ENCODE measurements at regions not wholly inside any gene's neighbourhood (a gene's known extent, or its start where the extent isn't known, plus 50 kb on each side); places are given as distances from the start of the nearest gene placed in this dataset.

DNA sequence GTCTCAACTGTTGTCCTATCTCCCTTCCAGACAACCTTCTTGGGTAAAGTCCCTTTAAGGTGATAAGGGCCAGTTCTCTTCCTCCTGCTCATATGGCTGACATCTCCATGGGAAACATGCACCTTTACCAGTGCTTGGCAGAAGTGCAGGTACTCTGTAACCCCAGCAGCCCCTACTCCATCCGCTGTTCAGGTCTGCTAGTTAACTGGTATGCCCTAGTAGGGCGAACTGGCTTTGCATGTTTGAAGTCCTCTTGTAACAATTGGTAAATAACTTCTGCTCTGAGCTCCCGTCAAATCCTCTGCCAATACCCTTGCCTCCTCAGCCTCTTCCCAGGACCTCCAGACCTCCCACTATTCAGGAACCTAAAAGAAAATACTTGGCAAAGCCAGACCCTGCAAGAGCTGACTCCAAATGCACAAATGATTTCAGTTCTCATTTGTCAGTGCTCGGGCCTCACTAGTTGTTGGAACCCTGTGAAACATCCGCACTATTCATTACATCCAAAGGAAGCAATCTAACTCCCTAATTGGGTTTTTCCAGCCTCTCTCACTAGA is 703.7 kb downstream of the MAFB start:
- TF ChIP-seq, protein P1, sequence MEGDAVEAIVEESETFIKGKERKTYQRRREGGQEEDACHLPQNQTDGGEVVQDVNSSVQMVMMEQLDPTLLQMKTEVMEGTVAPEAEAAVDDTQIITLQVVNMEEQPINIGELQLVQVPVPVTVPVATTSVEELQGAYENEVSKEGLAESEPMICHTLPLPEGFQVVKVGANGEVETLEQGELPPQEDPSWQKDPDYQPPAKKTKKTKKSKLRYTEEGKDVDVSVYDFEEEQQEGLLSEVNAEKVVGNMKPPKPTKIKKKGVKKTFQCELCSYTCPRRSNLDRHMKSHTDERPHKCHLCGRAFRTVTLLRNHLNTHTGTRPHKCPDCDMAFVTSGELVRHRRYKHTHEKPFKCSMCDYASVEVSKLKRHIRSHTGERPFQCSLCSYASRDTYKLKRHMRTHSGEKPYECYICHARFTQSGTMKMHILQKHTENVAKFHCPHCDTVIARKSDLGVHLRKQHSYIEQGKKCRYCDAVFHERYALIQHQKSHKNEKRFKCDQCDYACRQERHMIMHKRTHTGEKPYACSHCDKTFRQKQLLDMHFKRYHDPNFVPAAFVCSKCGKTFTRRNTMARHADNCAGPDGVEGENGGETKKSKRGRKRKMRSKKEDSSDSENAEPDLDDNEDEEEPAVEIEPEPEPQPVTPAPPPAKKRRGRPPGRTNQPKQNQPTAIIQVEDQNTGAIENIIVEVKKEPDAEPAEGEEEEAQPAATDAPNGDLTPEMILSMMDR (IDR thresholded peaks at IDR 0.05) = no peak
- TF ChIP-seq, protein P2, sequence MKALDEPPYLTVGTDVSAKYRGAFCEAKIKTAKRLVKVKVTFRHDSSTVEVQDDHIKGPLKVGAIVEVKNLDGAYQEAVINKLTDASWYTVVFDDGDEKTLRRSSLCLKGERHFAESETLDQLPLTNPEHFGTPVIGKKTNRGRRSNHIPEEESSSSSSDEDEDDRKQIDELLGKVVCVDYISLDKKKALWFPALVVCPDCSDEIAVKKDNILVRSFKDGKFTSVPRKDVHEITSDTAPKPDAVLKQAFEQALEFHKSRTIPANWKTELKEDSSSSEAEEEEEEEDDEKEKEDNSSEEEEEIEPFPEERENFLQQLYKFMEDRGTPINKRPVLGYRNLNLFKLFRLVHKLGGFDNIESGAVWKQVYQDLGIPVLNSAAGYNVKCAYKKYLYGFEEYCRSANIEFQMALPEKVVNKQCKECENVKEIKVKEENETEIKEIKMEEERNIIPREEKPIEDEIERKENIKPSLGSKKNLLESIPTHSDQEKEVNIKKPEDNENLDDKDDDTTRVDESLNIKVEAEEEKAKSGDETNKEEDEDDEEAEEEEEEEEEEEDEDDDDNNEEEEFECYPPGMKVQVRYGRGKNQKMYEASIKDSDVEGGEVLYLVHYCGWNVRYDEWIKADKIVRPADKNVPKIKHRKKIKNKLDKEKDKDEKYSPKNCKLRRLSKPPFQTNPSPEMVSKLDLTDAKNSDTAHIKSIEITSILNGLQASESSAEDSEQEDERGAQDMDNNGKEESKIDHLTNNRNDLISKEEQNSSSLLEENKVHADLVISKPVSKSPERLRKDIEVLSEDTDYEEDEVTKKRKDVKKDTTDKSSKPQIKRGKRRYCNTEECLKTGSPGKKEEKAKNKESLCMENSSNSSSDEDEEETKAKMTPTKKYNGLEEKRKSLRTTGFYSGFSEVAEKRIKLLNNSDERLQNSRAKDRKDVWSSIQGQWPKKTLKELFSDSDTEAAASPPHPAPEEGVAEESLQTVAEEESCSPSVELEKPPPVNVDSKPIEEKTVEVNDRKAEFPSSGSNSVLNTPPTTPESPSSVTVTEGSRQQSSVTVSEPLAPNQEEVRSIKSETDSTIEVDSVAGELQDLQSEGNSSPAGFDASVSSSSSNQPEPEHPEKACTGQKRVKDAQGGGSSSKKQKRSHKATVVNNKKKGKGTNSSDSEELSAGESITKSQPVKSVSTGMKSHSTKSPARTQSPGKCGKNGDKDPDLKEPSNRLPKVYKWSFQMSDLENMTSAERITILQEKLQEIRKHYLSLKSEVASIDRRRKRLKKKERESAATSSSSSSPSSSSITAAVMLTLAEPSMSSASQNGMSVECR (CRISPR knock-in tag; IDR thresholded peaks at IDR 0.05; ENCODE audit: borderline replicate concordance) = no peak
- TF ChIP-seq SP1 (CRISPR knock-in tag; conservative IDR thresholded peaks at IDR 0.05) (no peak), ZNF423 (CRISPR knock-in tag; IDR thresholded peaks at IDR 0.05) (no peak), ZNF671 (CRISPR knock-in tag; IDR thresholded peaks at IDR 0.05) (no peak), HMGA2 (CRISPR knock-in tag; IDR thresholded peaks at IDR 0.05) (no peak)
- TF ChIP-seq, protein P3, sequence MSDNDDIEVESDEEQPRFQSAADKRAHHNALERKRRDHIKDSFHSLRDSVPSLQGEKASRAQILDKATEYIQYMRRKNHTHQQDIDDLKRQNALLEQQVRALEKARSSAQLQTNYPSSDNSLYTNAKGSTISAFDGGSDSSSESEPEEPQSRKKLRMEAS (CRISPR knock-in tag; IDR thresholded peaks at IDR 0.05) = no peak
- TF ChIP-seq, protein P4, sequence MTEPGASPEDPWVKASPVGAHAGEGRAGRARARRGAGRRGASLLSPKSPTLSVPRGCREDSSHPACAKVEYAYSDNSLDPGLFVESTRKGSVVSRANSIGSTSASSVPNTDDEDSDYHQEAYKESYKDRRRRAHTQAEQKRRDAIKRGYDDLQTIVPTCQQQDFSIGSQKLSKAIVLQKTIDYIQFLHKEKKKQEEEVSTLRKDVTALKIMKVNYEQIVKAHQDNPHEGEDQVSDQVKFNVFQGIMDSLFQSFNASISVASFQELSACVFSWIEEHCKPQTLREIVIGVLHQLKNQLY (CRISPR knock-in tag; IDR thresholded peaks at IDR 0.05) = no peak

Measured in WTC11 (cell line).